ENCODE measurements at regions not wholly inside any gene's neighbourhood (a gene's known extent, or its start where the extent isn't known, plus 50 kb on each side); places are given as distances from the start of the nearest gene placed in this dataset.

GRCh38 chr1:213786683-213787082 lies 201.1 kb upstream of the PROX1 start:
- no peak overlapping the region for H2AFZ ChIP-seq (ENCODE audit: low read length)
- no peaks in the 10 kb centered on the region for H3K27me3 ChIP-seq (ENCODE audit: insufficient read depth, low read length)
- H3K36me3 ChIP-seq (ENCODE audit: insufficient read depth, low read length): no peaks in the 10 kb centered on the region
- no peaks in the 10 kb centered on the region for H4K20me1 ChIP-seq (ENCODE audit: insufficient read depth, low read length)
- H3K4me3 ChIP-seq (ENCODE audit: low read depth, low read length, poor library complexity, severe bottlenecking): no peak overlapping the region
- H3K4me2 ChIP-seq (ENCODE audit: low read length): no peak overlapping the region
- no peak overlapping the region for H3K9ac ChIP-seq (ENCODE audit: low read length)
- H3K4me1 ChIP-seq (ENCODE audit: insufficient read depth, low read length, severe bottlenecking): no peaks in the 10 kb centered on the region
- H3K27ac ChIP-seq (ENCODE audit: low read depth, low read length, poor library complexity, severe bottlenecking): no peak overlapping the region
- no peaks in the 10 kb centered on the region for H3K79me2 ChIP-seq (ENCODE audit: insufficient read depth, low read length)
- TF ChIP-seq EZH2 (IDR thresholded peaks at IDR 0.05; ENCODE audit: borderline replicate concordance, low read length) (no peak), CTCF (IDR thresholded peaks at IDR 0.05; ENCODE audit: low read length) (no peak)
- no peaks in the 10 kb centered on the region for H3K9me3 ChIP-seq (ENCODE audit: low read length)
- no peaks in the 10 kb centered on the region for H3F3A ChIP-seq (ENCODE audit: insufficient read depth, low read length)
- no peaks in the 10 kb centered on the region for H3K9me2 ChIP-seq (ENCODE audit: low read depth, low read length)

DNA sequence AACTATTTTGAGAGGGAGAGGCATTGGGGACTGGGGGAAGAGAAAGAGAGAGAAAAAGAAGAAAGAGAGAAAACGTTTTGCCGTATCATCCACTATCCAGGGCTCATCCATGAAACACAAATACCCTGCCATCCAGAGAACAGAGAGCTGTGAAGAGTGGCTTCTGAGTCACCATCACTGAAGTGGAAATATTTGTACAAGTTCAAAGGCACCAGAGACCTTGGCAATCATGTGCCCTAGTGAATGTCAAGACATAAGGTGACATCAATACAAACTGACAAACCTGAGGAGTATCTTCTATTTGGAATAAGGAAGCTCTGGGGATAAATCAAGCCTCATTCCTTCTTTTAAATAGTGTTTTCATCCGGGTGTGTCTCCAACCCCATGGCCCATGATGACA lies 197.2 kb upstream of the PROX1 start:
- TF ChIP-seq CTCF (IDR thresholded peaks at IDR 0.05; ENCODE audit: low read length) (no peak), EZH2 (IDR thresholded peaks at IDR 0.05; ENCODE audit: borderline replicate concordance, low read length) (no peak)
- Histone ChIP-seq H3K79me2 (ENCODE audit: insufficient read depth, low read length) (no peaks in the 10 kb centered on the region), H3F3A (ENCODE audit: insufficient read depth, low read length) (no peaks in the 10 kb centered on the region), H2AFZ (ENCODE audit: low read length) (no peak overlapping the region), H3K27me3 (ENCODE audit: insufficient read depth, low read length) (no peaks in the 10 kb centered on the region), H3K4me3 (ENCODE audit: low read depth, low read length, poor library complexity, severe bottlenecking) (no peak overlapping the region), H3K9ac (ENCODE audit: low read length) (no peak overlapping the region), H3K27ac (ENCODE audit: low read depth, low read length, poor library complexity, severe bottlenecking) (no peak overlapping the region), H4K20me1 (ENCODE audit: insufficient read depth, low read length) (no peaks in the 10 kb centered on the region), H3K9me3 (ENCODE audit: low read length) (no peaks in the 10 kb centered on the region), H3K4me2 (ENCODE audit: low read length) (no peak overlapping the region), H3K36me3 (ENCODE audit: insufficient read depth, low read length) (no peaks in the 10 kb centered on the region), H3K9me2 (ENCODE audit: low read depth, low read length) (no peaks in the 10 kb centered on the region), H3K4me1 (ENCODE audit: insufficient read depth, low read length, severe bottlenecking) (no peaks in the 10 kb centered on the region)

GRCh38 chr1:213793482-213794067 lies 194.2 kb upstream of the PROX1 start:
- H3K9ac ChIP-seq (ENCODE audit: low read length): no peak overlapping the region
- no peaks in the 10 kb centered on the region for H3K4me1 ChIP-seq (ENCODE audit: insufficient read depth, low read length, severe bottlenecking)
- TF ChIP-seq EZH2 (IDR thresholded peaks at IDR 0.05; ENCODE audit: borderline replicate concordance, low read length) (no peak), CTCF (IDR thresholded peaks at IDR 0.05; ENCODE audit: low read length) (no peak)
- no peak overlapping the region for H3K4me2 ChIP-seq (ENCODE audit: low read length)
- H4K20me1 ChIP-seq (ENCODE audit: insufficient read depth, low read length): no peaks in the 10 kb centered on the region
- no peaks in the 10 kb centered on the region for H3F3A ChIP-seq (ENCODE audit: insufficient read depth, low read length)
- no peak overlapping the region for H3K27ac ChIP-seq (ENCODE audit: low read depth, low read length, poor library complexity, severe bottlenecking)
- H3K4me3 ChIP-seq (ENCODE audit: low read depth, low read length, poor library complexity, severe bottlenecking): no peak overlapping the region
- no peaks in the 10 kb centered on the region for H3K9me3 ChIP-seq (ENCODE audit: low read length)
- H3K9me2 ChIP-seq (ENCODE audit: low read depth, low read length): no peaks in the 10 kb centered on the region
- no peaks in the 10 kb centered on the region for H3K27me3 ChIP-seq (ENCODE audit: insufficient read depth, low read length)
- H2AFZ ChIP-seq (ENCODE audit: low read length): no peak overlapping the region
- H3K79me2 ChIP-seq (ENCODE audit: insufficient read depth, low read length): no peaks in the 10 kb centered on the region
- H3K36me3 ChIP-seq (ENCODE audit: insufficient read depth, low read length): no peaks in the 10 kb centered on the region

Data from OCI-LY1 (cell line).